Fibroblast of villous mesenchyme (primary cell): ENCODE measurements at regions not wholly inside any gene's neighbourhood (a gene's known extent, or its start where the extent isn't known, plus 50 kb on each side); places are given as distances from the start of the nearest gene placed in this dataset.
"Not testable (repeated sequence)": the region's sequence is repeated elsewhere in the genome, so short reads cannot be mapped to it uniquely, and the experiment has no call there.

Source experiments
- DNase-seq: peaks from one replicate; pipeline ENCODE4 v3.0.0-alpha.2; 2010; ENCODE audit warnings: low read depth
- H3K4me3 ChIP-seq: 2 replicates; pipeline ENCODE4 v1.5.1; 2011; ENCODE audit warnings: low read depth, mild to moderate bottlenecking, low read length
- TF ChIP-seq, protein P1 (sequence below): IDR thresholded peaks from 2 replicates; pipeline ENCODE4 v1.5.1; 2012; ENCODE audit warnings: low read depth, mild to moderate bottlenecking, low read length; ENCODE audit not compliant: insufficient read depth

DNA sequence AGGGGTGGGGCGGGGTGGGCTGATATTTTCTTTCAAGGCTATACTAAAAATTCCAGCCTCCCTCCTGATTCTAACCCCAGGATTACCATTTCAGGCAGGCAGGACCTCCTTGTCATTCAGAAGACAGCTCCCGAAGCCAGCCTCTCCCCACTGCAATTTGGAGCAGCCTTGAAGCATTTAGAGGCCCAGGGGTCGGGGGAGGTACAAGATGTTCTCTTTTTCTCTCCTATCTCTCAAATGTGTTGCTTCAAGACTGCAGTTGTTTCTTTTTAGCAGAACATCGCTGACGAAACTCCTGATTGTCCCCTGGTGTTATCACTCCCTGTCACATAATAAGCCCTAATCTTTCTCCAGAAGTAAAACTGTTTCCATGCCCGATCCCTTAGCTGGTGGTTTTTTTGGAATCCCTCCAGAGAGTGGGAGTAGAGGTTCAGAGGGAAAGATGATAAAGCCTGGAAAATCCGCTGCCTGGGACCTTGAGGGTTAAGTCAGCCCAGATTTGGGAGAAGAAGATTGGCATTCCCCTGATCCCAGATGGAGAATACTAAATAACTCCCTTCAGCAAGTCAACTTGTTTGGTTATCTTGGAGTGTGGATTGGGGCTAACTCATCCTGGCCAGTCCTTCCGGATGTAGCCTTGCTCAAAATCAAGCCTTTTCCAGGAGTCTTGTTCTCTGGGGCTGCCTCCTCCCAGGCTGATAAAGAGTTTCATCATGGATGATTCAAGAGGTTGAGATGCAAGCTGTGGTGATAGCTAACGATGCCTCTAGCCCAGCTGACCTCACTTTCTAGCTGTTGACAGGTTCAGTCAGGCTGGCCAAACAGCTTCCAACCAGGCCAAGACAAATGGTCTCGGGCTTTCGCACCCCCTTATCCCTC lies 71.3 kb downstream of the SOX9 start:
- TF ChIP-seq, protein P1, sequence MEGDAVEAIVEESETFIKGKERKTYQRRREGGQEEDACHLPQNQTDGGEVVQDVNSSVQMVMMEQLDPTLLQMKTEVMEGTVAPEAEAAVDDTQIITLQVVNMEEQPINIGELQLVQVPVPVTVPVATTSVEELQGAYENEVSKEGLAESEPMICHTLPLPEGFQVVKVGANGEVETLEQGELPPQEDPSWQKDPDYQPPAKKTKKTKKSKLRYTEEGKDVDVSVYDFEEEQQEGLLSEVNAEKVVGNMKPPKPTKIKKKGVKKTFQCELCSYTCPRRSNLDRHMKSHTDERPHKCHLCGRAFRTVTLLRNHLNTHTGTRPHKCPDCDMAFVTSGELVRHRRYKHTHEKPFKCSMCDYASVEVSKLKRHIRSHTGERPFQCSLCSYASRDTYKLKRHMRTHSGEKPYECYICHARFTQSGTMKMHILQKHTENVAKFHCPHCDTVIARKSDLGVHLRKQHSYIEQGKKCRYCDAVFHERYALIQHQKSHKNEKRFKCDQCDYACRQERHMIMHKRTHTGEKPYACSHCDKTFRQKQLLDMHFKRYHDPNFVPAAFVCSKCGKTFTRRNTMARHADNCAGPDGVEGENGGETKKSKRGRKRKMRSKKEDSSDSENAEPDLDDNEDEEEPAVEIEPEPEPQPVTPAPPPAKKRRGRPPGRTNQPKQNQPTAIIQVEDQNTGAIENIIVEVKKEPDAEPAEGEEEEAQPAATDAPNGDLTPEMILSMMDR: no peak
- no peak overlapping the region for H3K4me3 ChIP-seq
- peak; percentile 84 for DNase-seq

DNA sequence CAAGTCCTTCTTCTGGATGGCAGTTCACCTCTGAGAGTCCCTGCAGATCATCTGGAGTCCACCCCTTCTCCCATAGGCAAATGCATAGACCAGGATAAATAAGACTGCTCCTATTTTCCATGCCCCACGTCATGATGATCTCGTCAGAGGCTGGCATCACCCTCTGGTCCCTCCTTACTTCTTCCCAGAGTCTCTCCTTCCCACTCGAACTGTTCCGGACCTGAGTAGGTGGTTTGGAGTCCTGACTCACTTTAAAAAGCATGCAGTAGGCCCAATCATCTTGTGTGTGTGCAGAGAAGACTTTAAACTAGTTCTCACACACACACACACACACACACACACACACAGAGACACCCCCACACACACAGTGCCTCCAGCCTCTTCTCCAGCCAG lies 72.0 kb downstream of the SOX9 start:
- TF ChIP-seq, protein P1: no peak
- no peak for DNase-seq
- H3K4me3 ChIP-seq: no peak overlapping the region

DNA sequence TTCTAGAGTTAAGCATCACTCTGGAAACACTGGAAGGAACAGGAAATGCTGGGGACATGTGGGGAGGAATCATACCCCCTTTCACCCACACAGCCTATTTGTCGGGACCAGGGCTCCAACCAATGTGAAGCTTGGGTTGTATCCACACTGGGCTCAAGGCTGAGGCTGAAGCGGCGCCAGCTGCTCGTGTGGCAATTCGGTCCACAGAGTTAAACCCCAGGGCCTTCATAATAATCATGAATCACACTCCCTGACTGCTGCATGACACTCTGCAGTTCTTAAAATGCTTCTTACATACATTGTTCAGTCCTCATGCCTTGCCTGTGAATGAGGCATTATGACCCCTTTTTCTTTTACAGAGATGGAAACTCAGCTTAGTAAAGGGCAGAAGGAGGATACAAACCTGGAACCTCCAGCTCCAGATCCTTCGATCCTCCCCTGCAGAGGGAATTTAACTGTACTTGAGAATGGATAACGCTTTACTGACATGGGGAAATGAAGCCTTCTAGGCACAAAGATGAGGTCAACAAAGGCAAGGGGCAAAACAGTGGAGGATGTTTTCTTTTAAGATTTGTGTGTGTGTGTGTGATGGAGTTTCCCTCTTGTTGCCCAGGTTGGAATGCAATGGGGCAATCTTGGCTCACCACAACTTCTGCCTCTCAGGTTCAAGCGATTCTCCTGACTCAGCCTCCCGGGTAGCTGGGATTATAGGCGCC lies 72.7 kb downstream of the SOX9 start:
- peak; percentile 10 for DNase-seq
- TF ChIP-seq, protein P1: no peak
- H3K4me3 ChIP-seq: no peak overlapping the region

DNA sequence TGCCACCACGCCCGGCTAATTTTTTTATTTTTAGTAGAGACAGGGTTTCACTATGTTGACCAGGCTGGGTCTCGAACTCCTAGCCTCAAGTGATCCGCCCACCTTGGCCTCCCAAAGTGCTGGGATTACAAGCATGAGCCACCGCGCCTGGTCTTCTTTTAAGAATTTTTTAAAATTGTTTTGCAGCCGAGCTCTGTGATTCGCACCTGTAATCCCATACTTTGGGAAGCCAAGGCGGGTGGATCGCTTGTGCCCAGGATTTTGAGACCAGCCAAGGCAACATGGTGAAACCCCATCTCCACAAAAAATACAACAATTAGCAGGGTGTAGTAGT lies 73.3 kb downstream of the SOX9 start:
- not testable (repeated sequence) for H3K4me3 ChIP-seq, DNase-seq

DNA sequence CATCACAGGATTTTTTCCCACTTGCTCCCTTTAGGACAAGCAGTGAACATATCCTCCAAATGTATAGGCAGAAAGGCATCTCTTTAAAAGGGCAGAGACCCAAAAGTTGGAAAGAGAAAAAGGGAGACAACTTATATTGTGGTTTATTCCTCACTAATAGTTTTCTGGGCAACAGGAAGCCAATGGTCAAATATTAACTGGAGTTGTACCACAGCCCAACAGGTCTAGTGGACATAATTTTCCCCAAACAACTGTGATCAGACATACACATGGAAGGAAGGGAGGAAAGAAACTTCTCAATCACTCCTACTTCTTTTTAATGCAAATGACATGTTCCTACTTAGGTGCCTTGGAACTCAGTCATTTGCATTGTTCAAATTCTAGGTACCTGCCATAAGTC lies 78.4 kb downstream of the SOX9 start:
- TF ChIP-seq, protein P1: no peak
- no peak overlapping the region for H3K4me3 ChIP-seq

DNA sequence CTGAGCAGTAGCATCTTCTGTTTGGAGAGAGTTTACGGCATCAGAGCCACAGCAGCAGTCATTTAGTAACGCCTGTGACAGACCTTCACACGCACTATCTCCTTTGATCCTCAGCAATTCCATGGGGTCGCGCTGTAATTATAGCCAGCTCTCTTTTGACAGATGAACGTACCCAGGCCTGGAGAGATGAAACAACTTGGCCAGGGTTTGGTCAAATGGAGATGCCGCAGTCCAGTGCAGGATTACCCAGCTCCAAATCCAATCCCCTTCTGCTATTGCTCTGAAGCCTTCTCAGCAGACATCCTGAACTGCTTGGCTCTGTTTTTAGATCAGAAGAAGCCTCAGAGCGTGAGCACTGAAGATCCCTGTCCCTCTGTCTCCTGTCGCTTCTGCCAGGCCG lies 83.9 kb downstream of the SOX9 start:
- no peak for DNase-seq
- TF ChIP-seq, protein P1: no peak

More for the DNA sequence above, 78.4 kb downstream of the SOX9 start:
- no peak for DNase-seq

DNA sequence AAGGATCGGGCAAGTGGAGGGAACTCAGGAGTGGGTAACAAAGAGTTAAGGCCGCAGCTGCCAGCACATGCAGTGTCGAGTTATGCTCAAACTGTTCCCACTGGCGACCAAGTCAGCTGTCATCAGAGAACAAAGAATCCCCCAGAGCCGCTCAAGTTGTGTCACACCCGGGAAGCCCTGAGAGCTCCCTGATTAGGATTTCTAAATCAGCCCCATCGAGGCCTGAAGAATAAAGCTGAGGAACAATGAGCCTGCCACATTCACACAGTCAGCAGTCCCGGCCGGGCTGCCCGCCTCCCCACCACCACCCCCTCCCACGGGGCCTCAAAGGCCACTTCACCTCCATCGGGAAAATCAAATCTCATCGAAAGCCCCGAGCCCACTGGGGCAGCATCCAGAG lies 84.5 kb downstream of the SOX9 start:
- no peak overlapping the region for H3K4me3 ChIP-seq
- TF ChIP-seq, protein P1: no peak
- no peak for DNase-seq

More for the DNA sequence above, 83.9 kb downstream of the SOX9 start:
- H3K4me3 ChIP-seq: no peak overlapping the region
